Suppressor macrophage treated with lipopolysaccharide for 1 hour (primary cell): ENCODE measurements at regions not wholly inside any gene's neighbourhood (a gene's known extent, or its start where the extent isn't known, plus 50 kb on each side); places are given as distances from the start of the nearest gene placed in this dataset.
"Not testable (repeated sequence)": the region's sequence is repeated elsewhere in the genome, so short reads cannot be mapped to it uniquely, and the experiment has no call there.

Source experiments
- DNase-seq, 3 donors: peaks; one replicate each; pipeline ENCODE4 v3.0.0-alpha.2; 2020 to 2022

DNA sequence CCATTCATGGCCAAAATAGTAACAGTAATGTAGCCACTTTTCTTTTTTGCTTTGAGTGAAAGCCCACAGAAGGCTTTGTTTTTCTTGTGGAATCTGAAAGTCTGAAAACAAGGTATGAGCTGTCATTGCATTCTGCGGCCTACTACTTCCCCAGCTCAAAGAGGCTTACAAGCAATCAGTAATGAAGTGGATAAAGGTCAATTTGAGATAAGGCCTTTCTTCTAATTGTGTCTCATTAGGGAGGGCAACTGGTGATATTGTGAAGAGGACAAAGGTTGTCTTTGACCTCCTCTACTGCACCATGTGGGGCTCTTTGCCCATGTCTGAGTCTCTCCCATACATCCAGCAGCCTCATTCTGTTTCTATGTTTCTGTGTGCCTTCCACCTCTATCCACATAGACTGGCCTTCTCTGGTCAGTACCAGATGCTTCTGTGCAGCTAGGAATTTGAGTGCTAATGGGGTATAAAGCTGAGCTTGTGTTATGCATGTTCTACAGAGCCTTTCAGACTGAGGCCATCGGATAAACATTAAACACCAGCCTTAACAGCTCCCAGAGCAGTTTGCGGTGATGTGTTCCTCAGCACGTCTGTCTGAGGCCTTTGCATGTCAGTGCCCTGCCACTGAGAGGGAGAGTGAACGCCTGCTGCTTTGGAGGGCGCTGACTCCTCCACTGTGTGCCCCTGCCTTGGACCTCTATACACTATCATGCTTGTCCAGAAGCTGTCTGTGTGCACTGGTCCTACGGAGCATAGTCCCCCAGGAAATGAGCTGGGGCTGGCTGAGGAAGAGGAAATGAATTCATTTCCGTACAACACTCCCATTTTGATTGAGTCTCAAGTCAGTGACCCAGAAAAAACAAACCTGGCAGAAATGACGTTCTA, 80.2 kb downstream of the SH2D1A start:
- no peak for DNase-seq

DNA sequence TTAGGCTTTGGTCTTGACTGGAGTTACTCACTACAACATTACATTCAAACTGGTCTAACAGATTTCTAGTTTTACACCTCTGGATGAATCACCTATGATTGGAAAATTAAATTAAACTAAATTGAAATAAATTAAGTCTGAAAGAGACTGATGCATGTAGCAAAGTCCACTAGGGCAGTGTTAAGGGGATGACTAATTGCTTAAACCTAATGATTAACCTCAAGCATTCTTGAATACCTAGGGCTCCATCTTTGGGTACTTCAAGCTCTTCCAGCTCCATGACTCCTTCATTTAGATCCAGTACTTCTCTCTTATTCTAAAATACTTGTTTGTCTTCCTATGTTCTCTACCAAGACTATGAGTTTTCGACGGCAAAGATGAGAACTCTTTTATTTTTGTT, 86.8 kb downstream of the SH2D1A start:
- no peak for DNase-seq

DNA sequence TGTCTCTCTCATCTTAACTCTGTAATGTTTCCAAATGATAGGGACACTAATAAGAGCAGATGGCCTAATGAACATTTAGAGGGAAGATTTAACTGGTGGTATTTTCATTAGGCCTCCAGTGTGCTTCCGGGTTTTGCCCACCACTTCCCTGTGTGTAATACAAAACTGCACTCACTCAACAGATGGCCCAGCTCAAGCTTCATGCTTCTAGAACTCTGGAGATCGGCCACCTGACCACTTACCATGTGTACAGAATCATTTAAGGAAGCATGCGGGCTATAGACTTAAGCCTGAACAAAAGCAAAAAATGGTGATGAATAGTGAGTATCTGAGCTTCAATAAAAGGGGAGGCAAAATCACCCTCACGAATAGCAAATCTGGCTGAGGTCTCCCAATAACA, 89.3 kb downstream of the SH2D1A start:
- DNase-seq, result no peak

DNA sequence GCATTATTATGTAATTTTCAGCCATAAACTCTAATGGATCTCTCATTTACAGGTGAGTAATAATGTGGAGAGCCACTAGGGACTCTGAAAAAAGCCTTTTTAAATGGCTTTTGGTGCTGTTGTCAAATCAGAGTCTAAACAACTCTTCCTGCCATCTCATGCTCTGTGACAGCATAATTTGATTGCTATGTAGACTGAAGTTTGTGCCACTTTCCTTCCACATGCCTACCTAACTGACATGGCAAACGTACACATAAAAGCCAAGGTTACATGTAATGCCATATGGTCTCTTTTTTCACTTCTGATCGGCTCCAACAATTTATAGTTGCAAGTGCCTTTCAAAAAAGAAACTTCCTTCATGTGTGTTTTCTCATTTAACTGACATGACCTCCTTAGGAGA, 94.3 kb downstream of the SH2D1A start:
- no peak for DNase-seq

DNA sequence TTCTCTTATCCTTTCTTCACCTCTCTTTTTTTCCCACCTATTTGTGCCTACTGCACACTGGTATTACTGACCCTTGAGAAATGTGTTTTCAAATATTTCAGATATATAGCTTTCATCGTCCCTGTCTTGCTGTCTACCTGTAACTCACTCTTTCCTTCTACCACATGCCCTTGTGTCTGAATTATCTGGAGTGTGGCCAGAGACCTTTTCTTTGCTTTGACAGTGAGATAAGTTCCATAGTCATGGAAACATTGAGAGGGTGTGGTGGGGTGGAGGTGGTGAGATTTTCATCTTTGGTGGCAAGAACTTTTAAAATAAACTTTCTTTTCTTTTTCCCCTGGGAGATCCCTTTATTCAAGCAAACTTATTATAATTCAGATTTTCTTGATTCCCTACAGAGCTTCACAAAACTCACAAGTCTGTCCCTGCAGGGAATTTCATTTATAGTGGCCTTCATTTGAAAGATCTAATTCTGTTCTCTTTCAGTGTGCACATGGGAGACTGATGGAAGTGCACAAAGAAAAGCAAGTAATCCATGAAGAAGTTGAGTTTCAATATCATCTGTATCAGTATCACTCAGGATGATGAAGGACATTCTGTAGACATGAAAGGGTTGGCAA, 95.7 kb downstream of the SH2D1A start:
- DNase-seq, result no peak

DNA sequence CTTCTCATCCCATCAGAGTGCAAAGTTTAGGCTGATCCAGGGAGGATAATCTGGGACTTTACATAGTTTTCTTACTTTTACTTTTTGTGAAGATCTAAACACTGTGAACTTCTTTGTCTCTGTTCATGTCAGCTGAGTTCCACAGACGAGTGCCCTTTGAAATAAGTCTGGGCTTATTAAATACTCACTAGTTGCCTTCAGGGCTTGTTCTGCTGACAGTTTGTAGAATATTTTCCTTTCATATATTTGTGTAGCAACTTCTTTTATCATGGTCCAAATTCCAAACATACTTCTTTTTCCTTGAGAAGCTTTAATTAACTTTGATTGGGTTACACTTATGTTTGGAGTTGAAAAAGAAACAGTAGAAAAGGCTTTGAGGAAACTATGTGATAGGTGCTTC, 109.6 kb downstream of the SH2D1A start:
- DNase-seq, result no peak

DNA sequence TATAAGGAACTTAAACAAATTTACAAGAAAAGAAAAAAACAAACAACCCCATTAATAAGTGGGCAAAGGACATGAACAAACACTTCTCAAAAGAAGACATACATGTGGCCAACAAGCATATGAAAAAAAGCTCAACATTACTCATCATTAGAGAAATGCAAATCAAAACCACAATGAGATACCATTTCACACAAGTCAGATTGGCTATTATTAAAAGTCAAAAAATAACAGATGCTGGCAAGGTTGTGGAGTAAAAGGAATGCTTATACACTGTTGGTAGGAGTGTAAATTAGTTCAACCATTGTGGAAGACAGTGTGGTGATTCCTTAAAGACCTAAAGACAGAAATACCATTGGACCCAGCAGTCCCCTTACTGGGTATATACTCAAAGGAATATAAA, 113.5 kb downstream of the SH2D1A start:
- not testable (repeated sequence) for DNase-seq

DNA sequence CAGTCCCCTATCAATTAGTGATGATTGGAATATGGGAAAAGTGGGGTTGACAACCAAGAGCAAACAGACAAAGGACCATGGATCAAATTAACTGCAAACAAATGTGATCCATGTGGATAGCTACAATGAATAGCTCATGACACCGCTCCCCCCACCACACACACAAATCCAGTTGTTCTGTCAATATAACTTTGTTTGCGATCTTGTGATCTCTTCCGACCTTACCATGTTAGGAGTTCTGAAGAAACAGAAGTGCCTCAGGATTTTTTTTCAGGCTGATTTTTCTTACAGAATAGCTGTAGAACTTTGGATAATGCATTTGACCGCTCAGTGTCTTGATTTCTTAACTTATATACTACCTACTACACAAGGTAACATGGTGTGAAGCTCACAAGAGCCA, 116.6 kb downstream of the SH2D1A start:
- DNase-seq, result no peak

DNA sequence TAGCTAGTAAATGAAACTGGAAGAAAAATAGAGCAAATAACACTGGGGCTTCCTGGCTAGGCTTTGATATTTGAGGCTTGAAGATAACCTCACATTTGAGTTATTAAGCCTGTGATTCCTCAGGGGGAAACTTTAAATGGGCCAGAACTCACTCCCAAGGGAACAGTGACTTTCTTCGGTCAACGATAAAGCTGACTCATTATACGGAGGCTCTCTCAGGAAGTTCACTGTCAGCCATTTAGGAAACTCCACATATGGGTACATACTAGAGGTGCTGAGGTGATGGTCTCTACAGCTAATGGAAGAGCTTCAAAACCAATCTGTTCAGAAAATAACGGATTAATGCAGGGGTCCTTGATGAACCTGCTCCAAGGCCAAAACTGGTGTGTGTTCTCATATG, 120.8 kb downstream of the SH2D1A start:
- no peak for DNase-seq

DNA sequence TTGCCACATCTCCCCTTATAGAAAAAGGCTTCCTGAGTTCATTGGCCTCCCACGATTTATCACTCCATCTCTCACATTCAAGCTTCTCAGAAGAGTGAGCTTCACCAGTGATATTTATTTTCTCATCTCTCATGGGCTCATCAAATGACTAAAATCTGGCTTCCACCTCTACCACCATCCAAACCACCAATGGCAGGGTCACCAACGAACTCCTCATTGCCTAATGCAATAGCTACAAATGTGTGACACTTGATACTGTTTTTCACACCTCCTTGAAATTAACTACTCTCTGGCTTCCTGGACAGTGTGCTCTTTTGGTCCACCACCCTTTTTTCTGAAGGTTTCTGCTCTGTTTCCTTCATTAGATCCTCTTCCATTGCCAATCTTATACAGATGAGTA, 129.0 kb downstream of the SH2D1A start:
- DNase-seq, result no peak

DNA sequence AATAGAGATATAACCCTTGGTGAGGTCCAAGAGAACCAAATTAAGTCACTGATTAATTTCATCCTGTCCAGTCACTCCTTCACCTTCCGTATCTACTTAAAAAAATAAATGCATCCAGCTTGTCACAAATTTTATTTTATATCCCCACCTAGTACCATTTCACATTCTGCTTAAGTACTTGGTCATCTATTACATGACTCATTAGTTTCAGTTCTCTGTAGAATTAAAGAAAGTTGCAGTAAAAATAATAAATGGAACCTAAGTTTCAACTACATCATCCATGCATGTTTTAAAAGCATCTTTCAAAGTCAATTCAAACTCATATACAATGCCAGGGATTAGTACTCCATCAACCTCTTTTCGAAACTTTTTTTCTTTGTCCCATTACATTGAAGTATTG, 130.2 kb downstream of the SH2D1A start:
- DNase-seq, result no peak

DNA sequence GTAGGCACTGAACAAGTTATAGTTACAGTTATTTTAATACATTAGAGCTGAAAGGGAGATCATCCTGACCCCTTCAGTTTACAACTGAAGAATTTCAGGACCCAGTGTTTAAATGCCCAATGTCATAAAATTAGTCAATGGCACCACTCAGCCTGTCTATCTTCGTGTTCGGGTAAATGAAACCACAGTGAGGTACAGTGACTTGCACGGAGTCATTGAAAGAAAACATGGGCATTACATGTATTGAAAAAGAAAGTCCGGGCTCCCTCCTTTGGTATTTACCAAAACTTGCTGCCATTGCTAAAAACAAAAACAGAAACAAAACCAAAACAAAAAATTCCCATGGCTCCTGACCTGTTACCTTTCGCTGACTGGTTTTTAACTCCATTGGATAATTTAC, 131.7 kb downstream of the SH2D1A start:
- no peak for DNase-seq

DNA sequence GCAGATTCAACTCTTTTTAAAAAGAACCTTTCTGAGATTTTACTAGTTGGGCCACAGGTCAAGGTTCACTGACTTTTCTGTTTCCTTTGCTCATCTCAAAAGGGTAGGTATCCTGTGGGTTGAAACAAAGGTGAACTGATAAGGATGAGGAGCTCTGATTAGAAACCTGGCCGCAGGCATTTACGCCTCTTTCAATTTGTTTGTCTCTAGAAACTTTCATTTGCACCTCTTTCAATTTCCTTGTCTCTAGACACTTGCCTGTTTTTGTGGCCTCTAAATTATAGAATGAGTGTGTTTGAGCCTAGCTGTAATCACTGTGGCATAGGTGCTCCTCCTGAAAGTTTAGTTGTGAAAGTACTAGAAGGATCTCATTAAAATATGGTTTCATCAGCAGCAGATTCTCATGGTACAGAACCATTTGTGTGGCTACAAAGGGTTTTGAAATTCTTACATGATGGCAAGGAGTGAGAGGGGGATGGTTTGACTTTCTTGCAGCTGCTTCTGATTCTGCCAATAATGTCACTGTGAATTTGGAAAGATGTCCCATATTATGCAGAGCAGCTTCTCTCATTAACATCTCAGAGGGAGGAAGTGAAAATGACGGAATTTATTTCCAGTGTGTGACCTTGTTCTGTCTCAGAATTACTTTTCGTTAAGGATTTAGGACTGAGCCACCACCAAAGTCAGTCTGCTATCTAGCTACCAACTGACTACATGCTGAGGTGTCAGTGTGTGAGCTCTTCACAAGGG, 142.2 kb downstream of the SH2D1A start:
- no peak for DNase-seq

DNA sequence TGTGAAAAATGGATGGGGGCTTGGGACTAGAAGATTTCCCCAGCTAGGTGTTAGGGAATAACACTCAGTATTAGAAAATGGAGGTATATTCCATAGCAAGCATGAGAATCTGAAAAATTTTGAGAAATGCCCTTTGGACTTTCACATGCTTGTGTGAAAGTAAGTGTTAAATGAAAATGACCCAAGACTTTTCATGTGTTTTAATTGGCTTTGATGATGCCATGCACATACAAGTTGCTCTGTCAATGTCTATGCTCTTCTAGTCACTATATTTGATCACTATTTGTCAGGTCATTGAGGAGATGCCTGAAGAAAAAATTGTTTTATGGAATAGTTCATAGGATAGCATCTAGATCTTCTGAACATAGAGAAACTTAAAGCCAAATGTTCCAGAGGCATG, 147.6 kb downstream of the SH2D1A start:
- DNase-seq, result no peak

DNA sequence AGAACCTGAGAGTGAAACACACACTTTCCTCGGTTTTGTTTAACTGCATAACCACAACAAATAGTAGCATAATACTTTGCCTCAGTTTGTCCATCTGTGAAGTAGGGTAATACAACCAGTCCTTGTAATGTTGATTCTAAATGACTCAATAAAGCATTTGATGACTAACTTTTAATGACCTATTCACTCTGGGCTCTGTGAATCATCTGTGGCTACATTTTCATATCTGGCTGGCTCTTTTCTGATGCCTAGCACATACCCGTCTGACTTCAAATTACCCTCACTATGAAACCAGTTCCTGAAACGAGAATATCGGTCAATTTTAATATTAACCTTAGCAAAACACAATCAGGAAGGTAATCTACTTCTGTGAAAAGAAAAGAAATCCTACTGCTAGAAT, 151.0 kb downstream of the SH2D1A start:
- DNase-seq, result no peak

DNA sequence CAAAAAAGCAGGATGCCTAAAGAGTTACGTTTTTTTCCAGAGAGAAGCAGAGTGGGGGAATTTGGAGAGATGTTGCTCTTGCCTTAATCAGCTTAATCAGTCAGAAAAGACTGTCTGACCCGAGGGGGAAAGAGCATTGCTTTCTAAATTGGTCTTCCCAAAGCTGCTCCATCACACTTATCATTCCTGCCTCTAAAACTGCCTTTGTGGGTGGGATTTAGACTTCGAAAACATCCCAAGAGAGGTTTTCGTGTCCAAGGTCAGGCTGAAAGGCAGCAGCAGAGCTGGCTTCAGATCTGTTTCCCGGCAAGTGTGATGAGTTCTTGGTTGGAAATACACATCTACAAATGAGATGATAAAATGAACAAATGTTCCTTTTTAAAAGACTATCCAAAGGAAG, 155.2 kb downstream of the SH2D1A start:
- no peak for DNase-seq

DNA sequence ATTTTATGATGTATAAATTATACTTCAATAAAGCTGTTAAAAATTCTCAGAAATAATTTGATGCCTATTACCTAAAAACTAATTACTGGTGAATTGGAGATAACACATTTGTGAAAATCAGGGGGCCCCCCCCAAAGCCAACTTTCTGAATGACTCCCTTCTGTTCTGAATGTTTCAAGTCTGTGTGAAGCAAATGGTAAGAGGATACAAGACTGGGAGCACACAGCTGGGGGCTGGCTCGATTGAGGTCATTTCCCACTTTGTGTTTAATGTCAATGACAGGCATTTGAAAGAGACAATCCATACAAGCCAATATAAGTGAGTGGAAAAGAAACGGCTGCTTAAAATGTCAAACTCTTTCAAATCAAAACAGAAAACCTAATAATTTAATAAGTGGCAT, 155.8 kb downstream of the SH2D1A start:
- no peak for DNase-seq

DNA sequence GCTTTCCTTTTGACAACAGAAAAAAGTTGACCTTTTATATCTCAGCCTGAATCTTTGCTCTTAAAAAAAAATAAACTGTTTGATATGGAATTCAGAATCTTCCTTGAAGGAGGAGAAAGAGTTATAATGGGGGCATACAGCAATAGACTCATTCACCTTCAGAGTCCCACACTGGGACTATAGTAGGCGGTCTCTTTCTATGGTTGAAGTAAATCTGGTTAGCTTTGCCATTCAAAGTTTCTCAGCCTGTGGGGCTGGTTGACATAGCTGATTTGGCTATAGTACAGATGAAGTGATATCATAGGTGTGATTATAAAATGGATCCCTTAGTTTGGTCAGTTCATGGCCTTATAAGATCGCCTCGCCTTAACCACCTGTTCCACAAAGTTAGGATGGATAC, 156.2 kb downstream of the SH2D1A start:
- DNase-seq, result no peak

DNA sequence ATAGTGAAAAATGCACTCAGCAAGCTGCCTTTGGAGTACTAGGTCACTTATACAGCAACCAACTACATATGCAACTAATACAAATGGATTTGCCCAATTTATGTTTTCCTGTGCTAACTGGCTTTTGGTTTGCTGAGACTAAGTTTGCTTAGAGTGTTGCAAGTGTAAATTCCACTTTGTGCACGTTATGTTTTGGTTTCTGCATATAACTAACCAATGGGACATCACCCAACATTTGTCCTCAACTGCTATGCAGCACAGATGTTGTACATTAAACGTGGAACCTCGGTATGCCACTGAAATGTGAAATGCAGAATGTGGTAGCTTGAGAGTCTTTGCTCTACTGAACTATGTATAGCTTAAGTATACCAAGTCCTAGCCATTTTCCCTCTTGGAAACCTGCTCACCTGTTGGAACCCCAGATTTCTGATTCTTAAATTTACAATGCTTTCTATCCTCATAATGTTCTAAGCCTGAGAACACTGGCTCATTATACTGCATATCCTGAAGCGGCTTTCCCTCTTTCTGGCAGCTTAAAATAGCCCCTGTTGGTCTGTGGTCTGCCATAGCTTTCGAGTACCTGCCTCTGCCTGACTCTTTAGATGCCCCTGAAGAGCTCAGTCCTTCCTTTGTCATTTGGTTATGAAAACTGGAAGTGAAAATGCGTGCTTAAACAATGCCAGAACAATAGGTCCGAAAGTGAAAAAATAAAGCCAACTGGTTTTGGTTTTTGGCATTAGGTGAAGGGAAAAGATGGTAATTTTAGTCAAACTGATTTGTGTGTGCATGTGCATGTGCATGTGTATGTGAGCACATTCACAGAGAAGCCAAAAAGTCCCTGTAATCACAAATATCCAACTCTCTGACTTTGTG, 158.0 kb downstream of the SH2D1A start:
- DNase-seq, result no peak

DNA sequence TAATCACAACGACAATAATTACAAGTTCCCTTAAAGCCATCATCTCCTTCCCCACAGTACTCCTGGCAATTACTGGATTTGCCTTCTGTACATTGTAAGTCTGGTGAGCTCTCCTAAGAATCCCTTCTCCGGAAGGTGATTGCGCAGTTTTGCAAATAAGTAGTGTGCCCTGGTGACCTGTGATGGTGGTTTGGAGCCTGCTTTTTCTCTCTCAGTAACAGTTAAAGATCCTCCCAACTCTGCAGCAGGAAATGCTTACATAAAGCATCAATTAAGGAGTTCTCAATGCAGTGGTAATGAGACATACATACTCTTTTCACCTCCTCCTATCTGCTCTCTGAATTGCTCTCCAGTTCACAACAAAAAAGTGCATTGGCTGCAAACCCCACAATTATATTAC, 159.7 kb downstream of the SH2D1A start:
- no peak for DNase-seq

DNA sequence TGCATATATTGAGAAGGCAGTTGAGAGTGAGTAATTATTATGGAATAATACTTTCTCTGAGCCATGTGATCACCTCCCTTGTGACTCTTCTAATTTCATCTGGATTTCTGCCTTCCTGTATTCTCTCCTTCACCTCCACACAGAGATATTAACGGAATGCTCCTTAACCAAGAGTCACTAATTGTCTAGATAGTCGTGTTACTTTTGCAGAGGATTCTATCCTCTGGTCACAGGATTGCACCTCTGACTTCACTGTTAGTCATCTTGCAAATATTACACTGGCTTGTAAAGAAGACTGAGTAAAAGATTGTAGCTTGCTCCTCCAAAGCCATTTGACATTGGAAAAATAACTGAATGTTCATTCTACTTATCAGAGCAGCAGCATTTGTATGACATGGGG, 160.9 kb downstream of the SH2D1A start:
- DNase-seq, result no peak

DNA sequence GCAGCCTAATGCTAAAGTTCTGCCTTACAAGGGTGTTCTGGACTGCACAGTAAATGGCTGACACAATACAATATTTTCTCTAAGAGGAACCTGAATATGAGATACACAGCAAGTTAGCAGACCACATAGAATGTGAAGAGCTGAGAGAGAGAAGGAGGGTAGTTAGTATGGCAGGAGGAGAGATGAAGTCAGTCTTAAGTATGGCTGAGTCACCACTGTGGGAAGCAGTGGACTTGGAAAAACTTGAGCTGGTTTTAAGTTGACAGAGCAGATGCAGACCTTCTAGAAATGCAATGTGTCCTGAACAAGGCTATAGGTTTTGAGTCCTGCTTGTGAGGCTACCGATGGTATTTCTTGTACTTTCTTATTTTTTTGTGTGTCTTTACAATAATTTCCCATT, 172.5 kb downstream of the SH2D1A start:
- DNase-seq, result no peak

DNA sequence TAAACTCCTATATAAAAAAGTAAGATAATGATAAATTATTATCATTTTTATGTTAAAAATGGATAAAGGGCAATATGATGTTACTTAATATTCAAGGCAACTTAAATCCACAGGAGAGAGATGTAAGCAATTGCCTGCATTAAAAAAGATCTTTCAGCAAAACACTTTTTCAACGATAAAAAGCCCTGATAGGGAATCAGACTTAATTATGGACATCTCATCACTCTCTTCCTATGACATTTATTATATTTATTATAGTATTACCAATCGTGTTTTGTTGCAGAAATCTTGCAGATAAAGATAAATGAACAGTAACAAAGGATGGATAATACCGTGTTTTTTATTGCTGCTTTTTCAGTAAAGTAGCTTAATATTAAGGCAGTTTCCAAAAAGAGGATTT, 178.5 kb downstream of the SH2D1A start:
- no peak for DNase-seq
